Mucosa of gallbladder (tissue), 1 donor: ENCODE measurements at regions not wholly inside any gene's neighbourhood (a gene's known extent, or its start where the extent isn't known, plus 50 kb on each side); places are given as distances from the start of the nearest gene placed in this dataset.

Experiments
- DNase-seq: peaks from one replicate; pipeline ENCODE4 v3.0.0-alpha.2; 2020; ENCODE audit warnings: low spot score
- donor health status: DM: no; HTN: no; CAD: no.

DNA sequence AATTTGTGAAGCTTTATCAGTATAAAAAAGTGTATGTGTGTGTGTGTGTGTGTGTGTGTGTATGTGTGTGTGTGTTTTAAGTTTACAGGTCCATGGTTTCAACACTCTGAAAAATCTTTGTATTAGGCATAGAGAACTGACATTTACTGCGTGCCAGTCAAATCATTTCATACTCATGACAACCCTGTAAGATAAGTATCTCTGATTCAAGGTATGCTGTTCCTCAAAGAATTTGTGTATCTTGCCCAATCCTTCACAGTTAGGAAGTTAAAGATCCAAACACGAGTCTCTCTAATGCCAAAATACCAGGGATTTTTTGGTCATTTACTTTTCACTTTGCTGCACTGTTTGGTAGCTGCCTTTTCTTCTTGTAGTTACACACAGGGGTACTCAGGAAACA lies 1121.3 kb upstream of the AUTS2 start:
- DNase-seq, result no peak

- no peak for DNase-seq
These were observed 1119.9 kb upstream of the AUTS2 start for GRCh38 chr7:68478326-68478725.

DNA sequence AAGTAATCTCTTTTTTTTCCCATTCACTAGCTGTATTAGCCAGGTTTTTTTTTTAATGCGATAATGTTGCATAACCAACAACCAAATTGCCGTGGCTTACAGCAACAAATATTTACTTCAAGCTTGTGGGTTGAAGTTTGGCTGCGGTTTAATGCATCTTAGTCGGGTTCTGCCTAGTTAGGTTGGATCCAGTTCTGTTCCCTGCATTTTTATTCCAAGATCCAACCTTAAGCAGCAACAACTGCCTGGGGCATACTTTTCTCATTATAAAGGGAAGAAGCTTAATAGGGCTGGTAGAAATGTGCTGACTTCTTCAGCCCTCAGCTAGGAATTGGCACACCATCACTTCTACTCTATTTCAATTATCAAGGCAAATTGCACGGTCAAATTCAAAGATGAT lies 1115.5 kb upstream of the AUTS2 start:
- no peak for DNase-seq

- DNase-seq, result no peak
These were observed 1113.5 kb upstream of the AUTS2 start for GRCh38 chr7:68484731-68485130.

DNA sequence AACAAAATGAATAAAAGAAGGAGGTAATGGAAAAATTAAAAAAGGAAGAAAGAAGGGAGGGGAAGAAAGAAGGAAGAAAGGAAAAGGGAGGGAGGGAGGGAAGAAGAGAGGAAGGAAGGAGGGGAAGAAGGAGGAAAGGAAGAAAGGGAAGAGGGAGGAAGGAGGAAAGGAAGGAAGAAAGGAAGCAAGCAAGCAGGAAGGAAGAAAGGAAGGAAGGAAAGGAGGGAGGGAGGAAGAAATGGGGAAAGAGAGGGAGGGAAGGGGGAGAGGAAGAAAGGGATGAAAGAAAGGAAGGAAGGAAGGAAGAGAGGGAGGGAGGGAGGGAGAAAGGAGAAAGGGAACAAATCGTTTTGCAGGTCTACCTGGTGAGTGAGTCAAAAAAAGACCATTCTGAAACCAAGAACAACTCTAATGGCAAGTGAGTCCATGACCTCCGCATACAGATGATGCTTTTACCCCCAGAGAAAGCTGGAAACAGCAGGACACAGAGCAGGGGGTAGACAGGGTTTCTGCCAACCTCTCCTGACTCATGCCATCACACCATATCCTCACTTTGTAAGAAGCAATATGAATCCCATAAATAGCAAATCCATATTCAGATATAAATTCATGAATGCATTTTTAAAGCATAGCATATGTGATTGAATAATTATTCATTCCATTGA lies 1112.9 kb upstream of the AUTS2 start:
- no peak for DNase-seq

GRCh38 chr7:68488341-68489060 lies 1109.8 kb upstream of the AUTS2 start:
- DNase-seq, result no peak

DNA sequence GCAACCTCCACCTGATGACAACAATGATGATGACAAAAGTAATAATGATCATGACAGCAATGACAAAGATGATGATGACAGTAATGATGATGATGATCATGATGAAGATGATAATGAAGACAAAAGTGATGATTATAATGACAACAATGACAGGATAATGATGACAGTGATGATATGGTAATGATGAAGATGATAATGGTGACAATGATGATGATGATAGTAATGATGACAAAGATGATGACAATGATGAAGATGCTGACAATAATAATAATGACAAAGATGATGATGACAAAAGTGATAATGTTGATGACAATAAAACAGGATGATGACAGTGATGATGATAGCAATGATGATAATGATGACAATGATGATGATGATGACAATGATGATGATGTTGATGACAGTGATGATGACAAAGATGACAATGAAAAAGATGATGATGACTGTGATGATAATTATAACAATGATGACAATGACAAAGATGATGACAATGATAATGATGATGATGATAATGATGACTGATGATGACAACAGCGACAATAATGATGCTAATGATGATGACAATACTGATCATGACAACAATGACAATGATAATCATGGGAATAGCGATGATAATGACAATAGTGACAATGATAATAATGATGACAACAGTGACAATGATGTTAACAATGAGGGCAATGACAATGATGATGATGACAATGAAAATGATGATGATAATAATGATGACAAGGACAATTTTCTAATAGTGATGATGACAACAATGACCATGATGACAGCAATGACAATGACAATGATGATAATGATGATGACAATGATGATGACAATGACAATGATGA lies 1106.5 kb upstream of the AUTS2 start:
- no peak for DNase-seq

DNA sequence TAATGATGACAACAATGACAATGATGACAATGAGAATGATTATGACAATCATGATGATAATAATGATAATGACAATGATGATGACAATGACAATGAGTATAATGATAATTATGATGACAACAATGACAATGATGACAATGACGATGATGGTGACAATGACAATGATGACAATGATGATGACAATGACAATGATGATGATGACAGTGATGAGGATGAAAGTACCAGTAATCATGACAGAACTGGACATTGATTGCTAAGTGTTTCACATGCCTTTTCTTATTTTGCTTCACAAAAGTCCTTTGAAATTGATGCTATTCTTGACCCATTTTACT lies 1106.0 kb upstream of the AUTS2 start:
- no peak for DNase-seq

DNA sequence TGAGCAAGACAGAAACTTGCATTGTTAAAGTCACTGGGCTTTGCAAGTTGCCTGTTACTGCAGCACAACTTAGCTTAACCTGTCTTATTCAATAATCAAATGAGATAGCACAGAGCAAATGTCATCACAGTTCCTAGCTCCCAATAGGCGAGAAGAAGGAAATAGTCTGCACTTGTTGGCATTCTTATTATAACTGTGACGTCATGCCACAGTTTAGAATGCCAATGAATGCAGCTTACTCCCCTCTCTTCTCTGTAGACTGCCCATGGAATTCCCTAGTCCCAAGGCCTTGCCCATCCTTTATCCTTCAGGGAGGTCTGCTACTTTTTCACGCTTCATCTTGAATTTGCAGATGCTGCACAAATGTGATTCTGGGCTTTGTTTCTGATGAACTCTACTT lies 1094.9 kb upstream of the AUTS2 start:
- DNase-seq, result no peak

- DNase-seq, result peak; percentile 12
These were observed 1093.6 kb upstream of the AUTS2 start for GRCh38 chr7:68504716-68505115.

GRCh38 chr7:68505721-68506120 lies 1092.6 kb upstream of the AUTS2 start:
- DNase-seq, result no peak

DNA sequence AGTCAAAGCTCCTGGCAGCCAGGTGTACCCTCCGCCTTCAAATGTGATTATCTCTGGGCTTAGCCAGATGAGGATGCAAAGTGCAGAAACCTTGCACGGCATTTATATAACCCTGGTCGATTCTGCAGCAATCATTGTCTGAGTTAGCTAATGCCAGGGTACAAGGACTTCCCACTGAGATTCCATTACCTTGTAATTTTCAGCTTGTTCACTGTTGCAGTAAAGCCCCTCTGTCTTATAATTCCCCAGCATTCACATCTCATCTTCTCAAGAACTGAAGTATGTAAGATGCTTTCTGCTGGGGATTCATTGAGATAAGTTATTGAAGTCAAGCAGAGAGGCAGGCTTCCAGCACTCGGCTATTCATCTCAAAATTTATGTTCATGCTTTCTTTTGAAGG lies 1090.6 kb upstream of the AUTS2 start:
- DNase-seq, result no peak

DNA sequence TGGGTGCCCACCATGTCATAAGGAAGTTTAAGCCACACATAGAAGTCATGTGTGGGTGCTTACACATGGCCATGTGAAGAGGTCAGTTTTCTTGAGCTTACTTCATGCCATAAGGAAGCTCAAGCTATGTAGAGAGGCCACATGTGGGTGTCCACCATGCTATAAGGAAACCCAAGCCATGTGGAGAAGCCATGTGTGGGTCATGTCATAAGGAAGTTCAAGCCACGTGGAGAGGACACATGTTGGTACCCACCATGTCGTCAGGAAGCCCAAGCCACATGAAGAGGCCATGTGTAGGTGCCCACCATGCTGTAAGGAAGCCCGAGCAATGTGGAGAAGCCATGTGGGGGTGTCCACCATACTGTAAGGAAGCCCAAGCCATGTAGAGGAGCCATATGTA lies 1089.2 kb upstream of the AUTS2 start:
- DNase-seq, result no peak

DNA sequence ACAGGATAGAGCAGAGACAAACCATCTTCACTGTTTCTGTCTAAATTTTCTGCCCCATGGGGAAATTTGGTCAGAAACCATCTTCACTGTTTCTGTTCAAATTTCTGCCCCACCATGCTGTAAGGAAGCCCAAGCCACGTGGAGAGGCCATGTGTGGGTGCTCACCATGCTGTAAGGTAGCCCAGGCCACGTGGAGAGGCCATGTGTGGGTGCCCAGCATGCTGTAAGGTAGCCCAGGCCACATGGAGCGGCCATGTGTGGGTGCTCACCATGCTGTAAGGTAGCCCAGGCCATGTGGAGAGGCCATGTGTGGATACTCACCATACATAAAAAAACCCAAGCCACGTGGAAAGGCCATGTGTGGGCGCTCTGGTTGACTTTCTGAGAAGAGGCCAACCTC lies 1088.7 kb upstream of the AUTS2 start:
- DNase-seq, result no peak

DNA sequence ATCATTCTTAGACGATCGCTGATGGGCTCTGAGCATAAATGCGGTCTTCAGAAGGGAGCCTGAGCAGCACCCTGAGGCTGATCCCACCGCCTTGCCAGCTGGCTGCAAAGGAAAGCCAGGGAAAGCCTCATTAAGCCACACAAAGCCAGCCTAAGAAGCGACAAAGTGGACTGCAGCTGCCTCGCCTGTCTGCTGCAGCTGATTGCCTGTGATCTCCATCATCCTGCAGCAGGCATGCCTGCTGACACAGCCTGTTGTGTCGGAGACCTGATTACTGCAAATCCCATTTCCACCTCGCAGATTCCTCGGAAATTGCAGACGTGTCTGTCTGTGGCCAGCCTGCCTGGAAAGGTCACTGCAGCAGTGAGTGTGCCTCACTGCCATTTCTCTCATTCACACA lies 1087.0 kb upstream of the AUTS2 start:
- DNase-seq, result no peak

- no peak for DNase-seq
These were observed 1085.8 kb upstream of the AUTS2 start for GRCh38 chr7:68512466-68512865.

- no peak for DNase-seq
These were observed 1080.2 kb upstream of the AUTS2 start for GRCh38 chr7:68518060-68518459.

DNA sequence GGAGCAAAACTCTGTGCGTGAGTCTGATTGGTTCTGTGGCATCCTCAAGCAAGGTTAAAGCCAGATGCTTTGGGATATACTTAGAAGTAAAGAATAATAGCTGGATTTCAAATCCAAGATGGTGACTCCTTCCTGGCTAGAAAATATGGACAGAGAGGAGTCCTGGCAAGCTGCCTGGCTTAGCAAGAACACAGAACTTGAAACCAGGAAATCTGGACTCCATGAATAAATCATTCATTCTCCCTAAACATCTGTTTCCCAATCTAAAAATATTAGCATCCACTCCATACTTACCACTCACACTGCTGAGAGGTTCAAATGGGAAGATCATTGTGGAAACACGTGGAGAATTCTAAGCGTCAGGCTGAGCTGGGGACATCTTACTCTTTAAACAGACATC lies 1074.1 kb upstream of the AUTS2 start:
- no peak for DNase-seq

DNA sequence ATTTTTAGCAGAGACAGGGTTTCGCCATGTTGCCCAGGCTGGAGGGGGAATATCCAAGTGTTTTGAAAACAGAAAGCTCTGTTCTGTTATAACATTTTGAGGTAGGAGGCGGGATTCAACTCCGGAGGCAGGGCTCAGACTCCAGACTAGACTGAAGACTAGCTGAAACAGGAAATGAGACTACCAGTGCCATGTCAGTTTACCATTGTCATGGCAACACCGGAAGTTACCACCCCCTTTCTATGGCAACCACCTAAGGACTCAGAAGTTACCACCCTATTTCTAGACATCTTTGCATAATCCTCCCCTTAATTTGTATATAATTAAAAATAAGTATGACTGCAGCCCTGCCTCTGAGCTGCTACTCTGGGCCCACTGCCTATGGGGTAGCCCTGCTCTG lies 1069.1 kb upstream of the AUTS2 start:
- no peak for DNase-seq

GRCh38 chr7:68535266-68535665 lies 1063.0 kb upstream of the AUTS2 start:
- DNase-seq, result no peak

DNA sequence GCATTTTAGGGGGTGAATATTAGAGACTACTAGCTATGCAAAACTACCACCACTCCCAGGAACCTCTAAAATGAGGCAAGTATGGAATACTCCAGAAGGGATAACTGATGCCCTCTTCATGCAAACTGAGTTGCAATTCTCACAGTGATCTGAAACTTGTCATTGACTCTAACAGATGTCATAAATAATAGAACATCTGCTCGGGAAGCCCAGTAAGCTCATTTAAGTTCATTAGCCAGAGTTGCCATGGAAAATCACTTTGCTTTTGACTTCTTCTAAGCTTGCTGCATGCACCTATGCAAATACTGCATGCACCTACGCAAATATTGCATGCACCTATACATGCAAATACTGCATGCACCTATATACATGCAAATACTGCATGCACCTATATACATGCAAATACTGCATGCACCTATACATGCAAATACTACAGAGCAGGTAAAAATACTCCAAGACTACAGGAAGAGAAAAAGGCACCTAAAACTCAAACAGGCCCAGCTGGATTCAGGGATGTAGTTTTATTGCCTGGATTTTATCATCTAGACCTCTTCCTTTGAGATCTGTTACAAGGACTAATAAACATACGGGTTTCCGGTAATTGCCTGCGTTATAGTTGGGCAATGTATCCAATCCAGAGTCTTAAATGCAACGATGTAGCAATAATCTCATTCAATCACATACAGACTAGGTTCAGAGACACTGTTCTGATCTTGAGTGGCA lies 1061.1 kb upstream of the AUTS2 start:
- no peak for DNase-seq

GRCh38 chr7:68537774-68538071 lies 1060.6 kb upstream of the AUTS2 start:
- no peak for DNase-seq

DNA sequence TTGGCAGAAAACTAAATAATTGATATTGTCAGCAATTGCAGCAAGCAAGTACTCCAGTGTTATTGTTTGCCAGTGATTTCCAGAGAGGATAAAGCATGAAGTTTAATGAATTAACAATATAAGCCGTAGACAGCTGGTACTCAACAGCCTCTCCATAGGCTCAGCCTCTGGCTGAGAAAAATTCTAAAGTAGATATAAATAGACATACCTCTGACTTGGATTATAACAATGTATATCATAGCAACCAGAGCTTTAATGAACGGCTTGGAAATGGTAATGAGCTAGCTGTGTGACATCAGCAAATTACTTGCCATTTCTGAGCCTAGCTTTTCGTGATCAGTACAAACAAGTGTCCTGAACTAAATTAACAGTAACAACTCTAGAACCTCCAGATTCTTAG lies 1055.4 kb upstream of the AUTS2 start:
- DNase-seq, result no peak
